ENCODE measurements at regions not wholly inside any gene's neighbourhood (a gene's known extent, or its start where the extent isn't known, plus 50 kb on each side); places are given as distances from the start of the nearest gene placed in this dataset.

- TF ChIP-seq STAT1 (IDR thresholded peaks at IDR 0.05; ENCODE audit: unreplicated experiment) (no peak), EZH2phosphoT487 (IDR thresholded peaks at IDR 0.05; ENCODE audit: unreplicated experiment) (no peak), CTCF (conservative IDR thresholded peaks at IDR 0.05; ENCODE audit: low read depth in 2 of 2) (no peak), JUNB (IDR thresholded peaks at IDR 0.05; ENCODE audit: unreplicated experiment) (no peak), POLR2AphosphoS5 (IDR thresholded peaks at IDR 0.05; ENCODE audit: low read depth) (no peak), ETS1 (IDR thresholded peaks at IDR 0.05) (no peak), ZNF114 (CRISPR knock-in tag; IDR thresholded peaks at IDR 0.05) (no peak), EZH2 (IDR thresholded peaks at IDR 0.05; ENCODE audit: low read depth, unreplicated experiment) (no peak), ZNF331 (CRISPR knock-in tag; IDR thresholded peaks at IDR 0.05; ENCODE audit: low read depth) (no peak), NANOG (IDR thresholded peaks at IDR 0.05; ENCODE audit: borderline replicate concordance) (no peak), CREB1 (CRISPR knock-in tag; IDR thresholded peaks at IDR 0.05; ENCODE audit: low read depth) (no peak), ZNF462 (CRISPR knock-in tag; IDR thresholded peaks at IDR 0.05) (no peak)
- TF ChIP-seq, protein P1, sequence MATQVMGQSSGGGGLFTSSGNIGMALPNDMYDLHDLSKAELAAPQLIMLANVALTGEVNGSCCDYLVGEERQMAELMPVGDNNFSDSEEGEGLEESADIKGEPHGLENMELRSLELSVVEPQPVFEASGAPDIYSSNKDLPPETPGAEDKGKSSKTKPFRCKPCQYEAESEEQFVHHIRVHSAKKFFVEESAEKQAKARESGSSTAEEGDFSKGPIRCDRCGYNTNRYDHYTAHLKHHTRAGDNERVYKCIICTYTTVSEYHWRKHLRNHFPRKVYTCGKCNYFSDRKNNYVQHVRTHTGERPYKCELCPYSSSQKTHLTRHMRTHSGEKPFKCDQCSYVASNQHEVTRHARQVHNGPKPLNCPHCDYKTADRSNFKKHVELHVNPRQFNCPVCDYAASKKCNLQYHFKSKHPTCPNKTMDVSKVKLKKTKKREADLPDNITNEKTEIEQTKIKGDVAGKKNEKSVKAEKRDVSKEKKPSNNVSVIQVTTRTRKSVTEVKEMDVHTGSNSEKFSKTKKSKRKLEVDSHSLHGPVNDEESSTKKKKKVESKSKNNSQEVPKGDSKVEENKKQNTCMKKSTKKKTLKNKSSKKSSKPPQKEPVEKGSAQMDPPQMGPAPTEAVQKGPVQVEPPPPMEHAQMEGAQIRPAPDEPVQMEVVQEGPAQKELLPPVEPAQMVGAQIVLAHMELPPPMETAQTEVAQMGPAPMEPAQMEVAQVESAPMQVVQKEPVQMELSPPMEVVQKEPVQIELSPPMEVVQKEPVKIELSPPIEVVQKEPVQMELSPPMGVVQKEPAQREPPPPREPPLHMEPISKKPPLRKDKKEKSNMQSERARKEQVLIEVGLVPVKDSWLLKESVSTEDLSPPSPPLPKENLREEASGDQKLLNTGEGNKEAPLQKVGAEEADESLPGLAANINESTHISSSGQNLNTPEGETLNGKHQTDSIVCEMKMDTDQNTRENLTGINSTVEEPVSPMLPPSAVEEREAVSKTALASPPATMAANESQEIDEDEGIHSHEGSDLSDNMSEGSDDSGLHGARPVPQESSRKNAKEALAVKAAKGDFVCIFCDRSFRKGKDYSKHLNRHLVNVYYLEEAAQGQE (IDR thresholded peaks at IDR 0.05; ENCODE audit: unreplicated experiment) = no peak
- Histone ChIP-seq H3K27me3 (ENCODE audit: insufficient read depth) (no peaks in the 10 kb centered on the region), H3K4me2 (no peak overlapping the region), H3K27ac (ENCODE audit: low read depth) (no peak overlapping the region), H2AFZ (no peak overlapping the region), H3F3A (replicated peaks; ENCODE audit: low read depth) (no peaks in the 10 kb centered on the region), H3K36me3 (ENCODE audit: insufficient read depth) (no peaks in the 10 kb centered on the region), H4K20me1 (replicated peaks; ENCODE audit: insufficient read depth) (no peaks in the 10 kb centered on the region), H3K4me1 (ENCODE audit: insufficient read depth) (no peaks in the 10 kb centered on the region), H3K9me2 (ENCODE audit: insufficient read depth) (no peaks in the 10 kb centered on the region; the same call in 1 of the 2 replicates), H3K4me3 (no peak overlapping the region), H3K79me2 (replicated peaks; ENCODE audit: insufficient read depth) (no peaks in the 10 kb centered on the region)
- H3K4me1 Mint-ChIP-seq = no peaks in the 10 kb centered on the region
- no peak overlapping the region for H3K4me3 Mint-ChIP-seq
- no peak overlapping the region for H3K27ac Mint-ChIP-seq
- no peaks in the 10 kb centered on the region; the same call in 2 of the 3 replicates for H3K36me3 Mint-ChIP-seq (ENCODE audit: low read depth)
- DNase-seq (ENCODE audit: low spot score) (no peak), ATAC-seq (no peak)
- H3K9me3 Mint-ChIP-seq = peaks cover 3% of the 10 kb centered on the region
- H3K27me3 Mint-ChIP-seq (ENCODE audit: insufficient read depth, low read depth, poor library complexity) = no peaks in the 10 kb centered on the region
These were observed 49.8 kb upstream of the ANO6 start for GRCh38 chr12:45166056-45166455.

Data from GM23338 (cell line).